Esophagus squamous epithelium (tissue), 4 donors: ENCODE measurements at regions not wholly inside any gene's neighbourhood (a gene's known extent, or its start where the extent isn't known, plus 50 kb on each side); places are given as distances from the start of the nearest gene placed in this dataset.

Experiments
- POLR2A ChIP-seq, 4 donors: fragments of 450-650 bp; IDR thresholded peaks; one replicate each; pipeline ENCODE4 v1.6.1; 2017; ENCODE audit warnings: antibody characterized with exemption in 4 of 4, mild to moderate bottlenecking in 4 of 4, moderate library complexity in 3 of 4
- TF ChIP-seq, protein P1 (sequence below), 6 experiments: fragments of 450-650 bp in 4 of 6; fragments of 200-600 bp in 2 of 6; sonication (generic) in 2 of 6; IDR thresholded peaks; one replicate each; pipeline ENCODE4 v1.5.1; 2016 to 2019; ENCODE audit warnings: antibody characterized with exemption in 6 of 6, mild to moderate bottlenecking in 4 of 6, moderate library complexity in 4 of 6

DNA sequence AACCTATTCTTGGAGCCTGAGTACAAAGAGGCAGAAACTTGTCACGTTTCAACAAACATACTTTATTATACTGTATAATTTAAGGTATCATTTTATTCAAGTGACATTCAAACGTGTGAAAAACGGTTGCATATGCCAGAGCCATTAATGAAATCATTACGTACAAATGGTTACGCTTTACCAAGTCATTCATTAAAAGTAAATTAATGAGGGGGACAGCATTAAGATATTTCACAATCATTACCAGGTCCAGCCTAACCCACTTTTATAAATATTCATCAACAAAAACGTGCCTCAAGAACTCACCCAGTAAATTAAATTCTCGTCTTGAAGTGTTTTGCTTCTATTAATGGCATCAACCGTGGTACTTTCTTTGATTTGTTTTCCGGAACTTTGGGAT lies 253.0 kb downstream of the RPS24 start:
- TF ChIP-seq, protein P1, sequence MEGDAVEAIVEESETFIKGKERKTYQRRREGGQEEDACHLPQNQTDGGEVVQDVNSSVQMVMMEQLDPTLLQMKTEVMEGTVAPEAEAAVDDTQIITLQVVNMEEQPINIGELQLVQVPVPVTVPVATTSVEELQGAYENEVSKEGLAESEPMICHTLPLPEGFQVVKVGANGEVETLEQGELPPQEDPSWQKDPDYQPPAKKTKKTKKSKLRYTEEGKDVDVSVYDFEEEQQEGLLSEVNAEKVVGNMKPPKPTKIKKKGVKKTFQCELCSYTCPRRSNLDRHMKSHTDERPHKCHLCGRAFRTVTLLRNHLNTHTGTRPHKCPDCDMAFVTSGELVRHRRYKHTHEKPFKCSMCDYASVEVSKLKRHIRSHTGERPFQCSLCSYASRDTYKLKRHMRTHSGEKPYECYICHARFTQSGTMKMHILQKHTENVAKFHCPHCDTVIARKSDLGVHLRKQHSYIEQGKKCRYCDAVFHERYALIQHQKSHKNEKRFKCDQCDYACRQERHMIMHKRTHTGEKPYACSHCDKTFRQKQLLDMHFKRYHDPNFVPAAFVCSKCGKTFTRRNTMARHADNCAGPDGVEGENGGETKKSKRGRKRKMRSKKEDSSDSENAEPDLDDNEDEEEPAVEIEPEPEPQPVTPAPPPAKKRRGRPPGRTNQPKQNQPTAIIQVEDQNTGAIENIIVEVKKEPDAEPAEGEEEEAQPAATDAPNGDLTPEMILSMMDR (IDR thresholded peaks at IDR 0.05): no peak
- no peak for TF ChIP-seq POLR2A (IDR thresholded peaks at IDR 0.05)
